ENCODE measurements at regions not wholly inside any gene's neighbourhood (a gene's known extent, or its start where the extent isn't known, plus 50 kb on each side); places are given as distances from the start of the nearest gene placed in this dataset.

DNA sequence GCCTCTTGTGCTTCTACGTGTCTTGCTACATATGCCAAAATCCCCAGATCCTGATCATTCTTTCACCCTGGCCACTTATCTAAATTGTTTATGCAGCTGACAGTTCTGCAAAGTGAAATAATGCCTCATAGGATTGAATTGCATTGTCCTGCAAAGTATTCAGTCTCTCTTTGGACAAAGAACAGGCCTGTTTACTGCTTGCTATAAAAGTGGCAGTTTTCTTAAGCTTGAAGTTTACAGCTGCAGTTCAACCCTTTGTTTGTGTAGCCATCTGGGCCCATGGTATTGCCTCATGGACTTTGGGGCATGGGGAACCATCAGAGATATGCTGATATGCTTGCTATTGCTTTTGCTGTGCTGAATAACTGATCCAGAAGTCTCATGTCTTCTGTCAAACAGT lies 523.2 kb downstream of the OTOL1 start:
- TF ChIP-seq EP300 (IDR thresholded peaks at IDR 0.05), result no peak
- TF ChIP-seq POLR2AphosphoS5 (IDR thresholded peaks at IDR 0.05), result no peak
- TF ChIP-seq, protein P1, sequence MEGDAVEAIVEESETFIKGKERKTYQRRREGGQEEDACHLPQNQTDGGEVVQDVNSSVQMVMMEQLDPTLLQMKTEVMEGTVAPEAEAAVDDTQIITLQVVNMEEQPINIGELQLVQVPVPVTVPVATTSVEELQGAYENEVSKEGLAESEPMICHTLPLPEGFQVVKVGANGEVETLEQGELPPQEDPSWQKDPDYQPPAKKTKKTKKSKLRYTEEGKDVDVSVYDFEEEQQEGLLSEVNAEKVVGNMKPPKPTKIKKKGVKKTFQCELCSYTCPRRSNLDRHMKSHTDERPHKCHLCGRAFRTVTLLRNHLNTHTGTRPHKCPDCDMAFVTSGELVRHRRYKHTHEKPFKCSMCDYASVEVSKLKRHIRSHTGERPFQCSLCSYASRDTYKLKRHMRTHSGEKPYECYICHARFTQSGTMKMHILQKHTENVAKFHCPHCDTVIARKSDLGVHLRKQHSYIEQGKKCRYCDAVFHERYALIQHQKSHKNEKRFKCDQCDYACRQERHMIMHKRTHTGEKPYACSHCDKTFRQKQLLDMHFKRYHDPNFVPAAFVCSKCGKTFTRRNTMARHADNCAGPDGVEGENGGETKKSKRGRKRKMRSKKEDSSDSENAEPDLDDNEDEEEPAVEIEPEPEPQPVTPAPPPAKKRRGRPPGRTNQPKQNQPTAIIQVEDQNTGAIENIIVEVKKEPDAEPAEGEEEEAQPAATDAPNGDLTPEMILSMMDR (IDR thresholded peaks at IDR 0.05), result no peak
- TF ChIP-seq POLR2A (IDR thresholded peaks at IDR 0.05), result no peak
- no peak for DNase-seq

DNA sequence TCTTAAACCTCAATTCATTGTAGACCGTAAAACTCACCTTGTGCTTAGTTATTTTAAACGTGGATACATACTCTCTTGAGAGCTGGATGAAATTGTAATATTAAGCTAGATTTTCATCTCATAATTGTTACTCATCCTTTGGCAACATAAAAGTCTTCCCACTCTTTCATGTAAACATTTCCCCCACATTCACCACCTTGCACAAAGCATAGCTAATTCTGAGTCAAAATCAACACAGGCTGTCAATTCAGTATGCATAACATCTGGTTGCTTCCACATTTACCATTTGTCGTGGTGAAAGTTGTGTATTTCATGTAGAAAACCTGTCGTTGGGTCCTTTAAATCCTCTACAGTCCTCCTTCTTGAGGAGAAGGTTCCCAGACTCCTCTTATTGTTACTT lies 524.6 kb downstream of the OTOL1 start:
- Histone ChIP-seq H3K36me3 (no peaks in the 10 kb centered on the region), H3K27ac (no peak overlapping the region), H3K27me3 (no peaks in the 10 kb centered on the region), H3K4me1 (no peaks in the 10 kb centered on the region), H3K9me3 (no peaks in the 10 kb centered on the region), H3K4me3 (no peak overlapping the region)
- ATAC-seq (ENCODE audit: low FRiP score in 2 of 2) (no peak), DNase-seq (no peak)
- TF ChIP-seq EP300 (IDR thresholded peaks at IDR 0.05), result no peak
- no peak for TF ChIP-seq POLR2A (IDR thresholded peaks at IDR 0.05)
- TF ChIP-seq, protein P1 (IDR thresholded peaks at IDR 0.05), result no peak
- no peak for TF ChIP-seq POLR2AphosphoS5 (IDR thresholded peaks at IDR 0.05)
- 75 to 76% methylated on average over 4 of the region's 4 CpGs for WGBS, 2 donors

More for the DNA sequence above, 523.2 kb downstream of the OTOL1 start:
- Histone ChIP-seq H3K27me3 (no peaks in the 10 kb centered on the region), H3K36me3 (no peaks in the 10 kb centered on the region), H3K4me3 (no peak overlapping the region), H3K27ac (no peak overlapping the region), H3K9me3 (no peaks in the 10 kb centered on the region), H3K4me1 (no peaks in the 10 kb centered on the region)
- 58 to 85% methylated on average over 1 of the region's 1 CpG for WGBS, 2 donors
- ATAC-seq (ENCODE audit: low FRiP score in 2 of 2), result no peak

DNA sequence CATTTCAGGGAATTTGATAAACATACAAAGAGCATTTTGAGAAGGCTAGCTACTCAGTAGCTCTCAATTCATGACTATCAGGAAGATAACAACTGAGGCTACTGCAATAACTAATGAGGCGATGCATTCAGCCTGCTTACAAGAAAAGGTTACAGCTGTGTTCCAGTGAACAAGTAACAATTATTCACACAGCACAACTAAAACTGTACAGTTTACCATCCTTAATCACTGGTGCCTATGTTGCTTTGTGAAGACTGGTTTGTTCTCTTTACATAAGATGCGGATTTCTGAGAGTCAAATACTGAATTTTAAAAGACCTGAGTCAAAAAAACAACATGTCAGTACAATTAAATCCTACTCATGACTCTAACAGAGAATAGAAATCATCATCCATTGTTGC lies 526.3 kb downstream of the OTOL1 start:
- no peak for DNase-seq
- no peaks in the 10 kb centered on the region for H3K27me3 ChIP-seq
- ATAC-seq (ENCODE audit: low FRiP score in 2 of 2), result no peak
- 92 to 95% methylated on average over 2 of the region's 2 CpGs for WGBS, 2 donors
- H3K4me1 ChIP-seq, result no peaks in the 10 kb centered on the region
- H3K4me3 ChIP-seq, result no peak overlapping the region
- H3K36me3 ChIP-seq, result no peaks in the 10 kb centered on the region
- no peak overlapping the region for H3K27ac ChIP-seq
- TF ChIP-seq EP300 (IDR thresholded peaks at IDR 0.05) (no peak), POLR2A (IDR thresholded peaks at IDR 0.05) (no peak), POLR2AphosphoS5 (IDR thresholded peaks at IDR 0.05) (no peak)
- TF ChIP-seq, protein P1 (IDR thresholded peaks at IDR 0.05), result no peak
- H3K9me3 ChIP-seq, result no peaks in the 10 kb centered on the region

DNA sequence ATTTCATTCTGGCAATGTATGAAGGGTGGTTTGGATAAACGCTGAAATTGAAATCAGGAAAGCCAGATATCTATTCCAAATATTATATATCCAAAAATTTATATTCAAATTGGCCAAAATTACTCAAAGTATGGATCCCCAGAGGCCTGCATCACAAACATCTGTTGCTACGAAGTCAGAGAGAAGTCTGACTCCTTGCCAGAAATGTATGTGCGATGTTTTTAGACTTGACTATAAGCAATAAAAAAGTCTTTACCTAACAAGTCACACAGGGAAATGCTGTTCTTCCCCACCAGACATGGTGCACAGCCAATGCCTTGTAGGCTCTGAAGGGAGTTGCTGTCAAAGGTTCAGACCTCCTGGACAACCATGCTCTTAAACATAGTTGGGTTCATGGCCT lies 533.1 kb downstream of the OTOL1 start:
- no peaks in the 10 kb centered on the region for H3K36me3 ChIP-seq
- ATAC-seq (ENCODE audit: low FRiP score in 2 of 2) (no peak), DNase-seq (no peak)
- WGBS, 2 donors, result 80 to 83% methylated on average over 3 of the region's 3 CpGs
- H3K4me1 ChIP-seq, result no peaks in the 10 kb centered on the region
- TF ChIP-seq EP300 (IDR thresholded peaks at IDR 0.05) (no peak), POLR2AphosphoS5 (IDR thresholded peaks at IDR 0.05) (no peak), POLR2A (IDR thresholded peaks at IDR 0.05) (no peak)
- TF ChIP-seq, protein P1 (IDR thresholded peaks at IDR 0.05), result no peak
- no peak overlapping the region for H3K27ac ChIP-seq
- H3K9me3 ChIP-seq, result no peaks in the 10 kb centered on the region
- H3K4me3 ChIP-seq, result no peak overlapping the region
- no peaks in the 10 kb centered on the region for H3K27me3 ChIP-seq

DNA sequence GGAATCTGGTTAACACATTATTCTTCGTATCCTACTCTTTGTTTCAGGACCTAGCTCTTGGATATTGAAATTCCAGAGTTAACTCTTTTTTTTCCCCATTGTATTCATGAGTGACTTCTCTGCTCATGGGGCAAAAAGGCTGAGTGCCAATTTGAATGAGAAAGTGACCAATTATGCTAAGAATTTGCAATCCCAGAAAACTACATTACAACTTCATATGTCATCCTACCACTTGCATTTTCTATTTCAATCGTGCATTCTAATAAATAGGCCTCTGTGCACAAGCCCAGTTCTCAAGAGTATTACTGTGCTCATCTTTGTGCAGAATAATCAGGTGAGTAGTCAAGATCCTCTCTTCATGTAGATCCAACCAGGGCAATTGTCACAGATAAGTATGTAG lies 537.8 kb downstream of the OTOL1 start:
- Histone ChIP-seq H3K27me3 (no peaks in the 10 kb centered on the region), H3K9me3 (no peaks in the 10 kb centered on the region), H3K27ac (no peak overlapping the region), H3K4me3 (no peak overlapping the region), H3K4me1 (no peaks in the 10 kb centered on the region), H3K36me3 (no peaks in the 10 kb centered on the region)
- TF ChIP-seq POLR2A (IDR thresholded peaks at IDR 0.05), result no peak
- 73 to 78% methylated on average over 2 of the region's 2 CpGs for WGBS, 2 donors
- ATAC-seq (ENCODE audit: low FRiP score in 2 of 2), result no peak
- no peak for DNase-seq

Data from upper lobe of left lung (tissue), 6 donors.